OCI-LY1 (cell line): ENCODE measurements at regions not wholly inside any gene's neighbourhood (a gene's known extent, or its start where the extent isn't known, plus 50 kb on each side); places are given as distances from the start of the nearest gene placed in this dataset.

ENCODE experiments used
- H2AFZ ChIP-seq: fragments of 200-600 bp; sonication (generic), shearing (Covaris generic); 2 replicates; pipeline ENCODE4 v1.6.0; 2014; ENCODE audit warnings: antibody characterized with exemption, mild to moderate bottlenecking, low read length
- H3F3A ChIP-seq: fragments of 200-600 bp; sonication (generic), shearing (Covaris generic); 2 replicates; pipeline ENCODE4 v1.6.0; 2014; ENCODE audit warnings: mild to moderate bottlenecking, antibody characterized with exemption, low read length, moderate library complexity; ENCODE audit not compliant: insufficient read depth
- H3K27ac ChIP-seq: fragments of 200-600 bp; sonication (generic); 2 replicates; pipeline ENCODE4 v1.5.1; 2014; ENCODE audit warnings: low read length, mixed run types, mild to moderate bottlenecking, low read depth; ENCODE audit not compliant: poor library complexity, severe bottlenecking
- H3K27me3 ChIP-seq: fragments of 200-600 bp; sonication (generic); 2 replicates; pipeline ENCODE4 v1.6.0; 2014; ENCODE audit warnings: antibody characterized with exemption, mild to moderate bottlenecking, low read length, moderate library complexity; ENCODE audit not compliant: insufficient read depth
- H3K36me3 ChIP-seq: fragments of 200-600 bp; sonication (generic); 2 replicates; pipeline ENCODE4 v1.6.1; 2014; ENCODE audit warnings: mild to moderate bottlenecking, antibody characterized with exemption, low read length, moderate library complexity, mixed read lengths; ENCODE audit not compliant: insufficient read depth
- H3K4me1 ChIP-seq: fragments of 200-600 bp; sonication (generic); 2 replicates; pipeline ENCODE4 v1.5.1; 2014; ENCODE audit warnings: mild to moderate bottlenecking, low read length, moderate library complexity; ENCODE audit not compliant: insufficient read depth, severe bottlenecking
- H3K4me2 ChIP-seq: fragments of 200-600 bp; sonication (generic), shearing (Covaris generic); 2 replicates; pipeline ENCODE4 v1.6.1; 2014; ENCODE audit warnings: low read length
- H3K4me3 ChIP-seq: fragments of 200-600 bp; sonication (generic); 2 replicates; pipeline ENCODE4 v1.5.1; 2014; ENCODE audit warnings: low read length, low read depth, mild to moderate bottlenecking, mixed read lengths; ENCODE audit not compliant: poor library complexity, severe bottlenecking
- H3K79me2 ChIP-seq: fragments of 200-600 bp; shearing (Covaris generic); 2 replicates; pipeline ENCODE4 v1.6.1; 2016; ENCODE audit warnings: mixed run types, low read length, mixed read lengths; ENCODE audit not compliant: insufficient read depth
- H3K9ac ChIP-seq: fragments of 200-600 bp; sonication (generic), shearing (Covaris generic); 2 replicates; pipeline ENCODE4 v1.6.1; 2014; ENCODE audit warnings: mild to moderate bottlenecking, low read length, mixed read lengths
- H3K9me2 ChIP-seq: fragments of 200-600 bp; sonication (generic), shearing (Covaris generic); 2 replicates; pipeline ENCODE4 v1.6.1; 2014; ENCODE audit warnings: low read depth, mild to moderate bottlenecking, low read length, mixed read lengths
- H3K9me3 ChIP-seq: fragments of 200-600 bp; shearing (Covaris generic); 2 replicates; pipeline ENCODE4 v1.6.1; 2014; ENCODE audit warnings: low read length, mixed read lengths
- H4K20me1 ChIP-seq: fragments of 200-600 bp; sonication (generic), shearing (Covaris generic); 2 replicates; pipeline ENCODE4 v1.6.0; 2016; ENCODE audit warnings: mild to moderate bottlenecking, low read length; ENCODE audit not compliant: insufficient read depth
- CTCF ChIP-seq: fragments of 200-600 bp; sonication (generic), shearing (Covaris generic); IDR thresholded peaks from 2 replicates; pipeline ENCODE4 v1.5.1; 2017; ENCODE audit warnings: mild to moderate bottlenecking, antibody characterized with exemption, low read length, moderate library complexity, mixed read lengths
- EZH2 ChIP-seq: fragments of 200-600 bp; sonication (generic), shearing (Covaris generic); IDR thresholded peaks from 2 replicates; pipeline ENCODE4 v1.8.0; 2017; ENCODE audit warnings: borderline replicate concordance, mixed run types, mild to moderate bottlenecking, antibody characterized with exemption, low read length, moderate library complexity, mixed read lengths

GRCh38 chr1:5296095-5296494 lies 641.7 kb downstream of the AJAP1 start:
- H2AFZ ChIP-seq: no peak overlapping the region
- no peaks in the 10 kb centered on the region for H3K9me2 ChIP-seq
- H3K9me3 ChIP-seq: no peaks in the 10 kb centered on the region
- no peak overlapping the region for H3K4me3 ChIP-seq
- H3K4me1 ChIP-seq: no peaks in the 10 kb centered on the region
- H3K27me3 ChIP-seq: no peaks in the 10 kb centered on the region
- TF ChIP-seq EZH2 (no peak), CTCF (no peak)
- H3F3A ChIP-seq: no peaks in the 10 kb centered on the region
- H3K27ac ChIP-seq: no peak overlapping the region
- no peaks in the 10 kb centered on the region for H4K20me1 ChIP-seq
- no peak overlapping the region for H3K4me2 ChIP-seq
- H3K36me3 ChIP-seq: no peaks in the 10 kb centered on the region
- no peak overlapping the region for H3K9ac ChIP-seq
- no peaks in the 10 kb centered on the region for H3K79me2 ChIP-seq

GRCh38 chr1:5291889-5292288 lies 637.5 kb downstream of the AJAP1 start:
- H3K79me2 ChIP-seq: no peaks in the 10 kb centered on the region
- H4K20me1 ChIP-seq: no peaks in the 10 kb centered on the region
- no peak for TF ChIP-seq CTCF
- TF ChIP-seq EZH2: no peak
- no peaks in the 10 kb centered on the region for H3K4me1 ChIP-seq
- H3F3A ChIP-seq: no peaks in the 10 kb centered on the region
- H3K4me2 ChIP-seq: no peak overlapping the region
- no peak overlapping the region for H3K4me3 ChIP-seq
- H3K27ac ChIP-seq: no peak overlapping the region
- H3K9me3 ChIP-seq: no peaks in the 10 kb centered on the region
- H2AFZ ChIP-seq: no peak overlapping the region
- no peaks in the 10 kb centered on the region for H3K27me3 ChIP-seq
- H3K9ac ChIP-seq: no peak overlapping the region
- H3K36me3 ChIP-seq: no peaks in the 10 kb centered on the region
- no peaks in the 10 kb centered on the region for H3K9me2 ChIP-seq

- Histone ChIP-seq H3K9me3 (no peaks in the 10 kb centered on the region), H3K9ac (no peak overlapping the region), H3K4me1 (no peaks in the 10 kb centered on the region), H4K20me1 (no peaks in the 10 kb centered on the region), H3K4me2 (no peak overlapping the region), H3K27ac (no peak overlapping the region), H3K9me2 (no peaks in the 10 kb centered on the region), H3K36me3 (no peaks in the 10 kb centered on the region), H3K4me3 (no peak overlapping the region), H3K79me2 (no peaks in the 10 kb centered on the region), H3K27me3 (no peaks in the 10 kb centered on the region), H2AFZ (no peak overlapping the region), H3F3A (no peaks in the 10 kb centered on the region)
- TF ChIP-seq CTCF (no peak), EZH2 (no peak)
These were observed 633.1 kb downstream of the AJAP1 start for GRCh38 chr1:5287178-5288150.
